ENCODE measurements at regions not wholly inside any gene's neighbourhood (a gene's known extent, or its start where the extent isn't known, plus 50 kb on each side); places are given as distances from the start of the nearest gene placed in this dataset.

GRCh38 chr2:216943109-216943508, 83.2 kb upstream of the TNP1 start:
- no peak for DNase-seq (ENCODE audit: low read depth)
- H3K4me3 ChIP-seq (ENCODE audit: control insufficient read depth, low read depth, low read length): no peak overlapping the region
- TF ChIP-seq CTCF (conservative IDR thresholded peaks at IDR 0.05; ENCODE audit: control insufficient read depth, insufficient read depth, low read depth, low read length): no peak

- no peak for TF ChIP-seq CTCF (conservative IDR thresholded peaks at IDR 0.05; ENCODE audit: control insufficient read depth, insufficient read depth, low read depth, low read length)
- DNase-seq (ENCODE audit: low read depth): no peak
- H3K4me3 ChIP-seq (ENCODE audit: control insufficient read depth, low read depth, low read length): no peak overlapping the region
Measured at GRCh38 chr2:216942465-216942864, 82.6 kb upstream of the TNP1 start.

- DNase-seq (ENCODE audit: low read depth): no peak
- no peak for TF ChIP-seq CTCF (conservative IDR thresholded peaks at IDR 0.05; ENCODE audit: control insufficient read depth, insufficient read depth, low read depth, low read length)
- no peak overlapping the region for H3K4me3 ChIP-seq (ENCODE audit: control insufficient read depth, low read depth, low read length)
Measured at GRCh38 chr2:216942016-216942415, 82.2 kb upstream of the TNP1 start.

- no peak for TF ChIP-seq CTCF (conservative IDR thresholded peaks at IDR 0.05; ENCODE audit: control insufficient read depth, insufficient read depth, low read depth, low read length)
- DNase-seq (ENCODE audit: low read depth): no peak
- H3K4me3 ChIP-seq (ENCODE audit: control insufficient read depth, low read depth, low read length): no peak overlapping the region
Measured at GRCh38 chr2:216936954-216937357, 77.1 kb upstream of the TNP1 start.

- DNase-seq (ENCODE audit: low read depth): no peak
- TF ChIP-seq CTCF (conservative IDR thresholded peaks at IDR 0.05; ENCODE audit: control insufficient read depth, insufficient read depth, low read depth, low read length): no peak
- H3K4me3 ChIP-seq (ENCODE audit: control insufficient read depth, low read depth, low read length): no peak overlapping the region
Measured at GRCh38 chr2:216934623-216935022, 74.8 kb upstream of the TNP1 start.

- DNase-seq (ENCODE audit: low read depth): no peak
- no peak overlapping the region for H3K4me3 ChIP-seq (ENCODE audit: control insufficient read depth, low read depth, low read length)
- TF ChIP-seq CTCF (conservative IDR thresholded peaks at IDR 0.05; ENCODE audit: control insufficient read depth, insufficient read depth, low read depth, low read length): no peak
Measured at GRCh38 chr2:216934151-216934550, 74.3 kb upstream of the TNP1 start.

- DNase-seq (ENCODE audit: low read depth): no peak
- TF ChIP-seq CTCF (conservative IDR thresholded peaks at IDR 0.05; ENCODE audit: control insufficient read depth, insufficient read depth, low read depth, low read length): no peak
- H3K4me3 ChIP-seq (ENCODE audit: control insufficient read depth, low read depth, low read length): no peak overlapping the region
Measured at GRCh38 chr2:216932863-216933548, 73.1 kb upstream of the TNP1 start.
